Effector memory CD8-positive, alpha-beta T cell (primary cell): ENCODE measurements at regions not wholly inside any gene's neighbourhood (a gene's known extent, or its start where the extent isn't known, plus 50 kb on each side); places are given as distances from the start of the nearest gene placed in this dataset.

Source experiments
- ATAC-seq: fragments of 150-1000 bp; cut with Tn5 transposase; replicated peaks from 2 replicates; pipeline ENCODE4 v1.10.0; 2021; ENCODE audit warnings: mild to moderate bottlenecking, moderate library complexity
- DNase-seq, 3 experiments: peaks; one replicate each; pipeline ENCODE4 v3.0.0; 2021
- H3K27ac Mint-ChIP-seq, 2 donors: one replicate each; pipeline ENCODE4 v1.8.0; 2022; ENCODE audit warnings: mild to moderate bottlenecking in 2 of 2, mixed read lengths in 2 of 2, moderate library complexity in 2 of 2
- H3K27me3 Mint-ChIP-seq, 2 donors: one replicate each; pipeline ENCODE4 v1.8.0; 2022; ENCODE audit warnings: mixed read lengths in 2 of 2
- H3K36me3 Mint-ChIP-seq: one replicate; pipeline ENCODE4 v1.8.0; 2022; ENCODE audit warnings: mild to moderate bottlenecking, moderate library complexity, mixed read lengths; ENCODE audit not compliant: insufficient read depth
- H3K4me1 Mint-ChIP-seq, 2 donors: one replicate each; pipeline ENCODE4 v1.8.0; 2022; ENCODE audit warnings: low read depth in 2 of 2, mixed read lengths in 2 of 2
- H3K4me3 Mint-ChIP-seq, 2 donors: one replicate each; pipeline ENCODE4 v1.8.0; 2022; ENCODE audit warnings: mild to moderate bottlenecking in 2 of 2, mixed read lengths in 2 of 2, moderate library complexity in 2 of 2
- H3K9me3 Mint-ChIP-seq, 2 donors: one replicate each; pipeline ENCODE4 v1.8.0; 2022; ENCODE audit warnings: mixed read lengths in 2 of 2

DNA sequence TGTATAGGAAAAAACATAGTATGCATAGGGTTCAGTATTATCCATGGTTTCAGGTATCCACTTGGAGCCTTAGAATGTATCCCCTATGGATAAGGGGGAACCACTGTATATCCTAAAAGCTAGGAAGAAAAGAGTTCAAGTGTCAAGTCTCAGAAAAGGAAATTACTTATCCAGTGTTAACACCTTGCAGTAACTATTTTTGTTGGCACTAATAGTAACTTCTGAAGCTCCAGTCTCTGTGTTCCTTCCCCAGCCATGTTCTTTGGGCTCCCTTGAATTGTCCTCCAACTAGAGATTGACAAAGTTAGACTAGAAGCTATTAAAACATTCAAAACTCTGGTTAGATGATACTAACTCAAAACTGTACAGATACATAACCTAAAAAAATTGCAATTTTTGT is 370.8 kb downstream of the NFIB start:
- DNase-seq, result no peak
- Mint-ChIP-seq H3K4me1 (no peaks in the 10 kb centered on the region), H3K9me3 (peaks cover 0 to 2% of the 10 kb centered on the region in 2 donors), H3K27me3 (no peaks in the 10 kb centered on the region), H3K36me3 (no peaks in the 10 kb centered on the region), H3K27ac (no peak overlapping the region), H3K4me3 (no peak overlapping the region)
- no peak for ATAC-seq

DNA sequence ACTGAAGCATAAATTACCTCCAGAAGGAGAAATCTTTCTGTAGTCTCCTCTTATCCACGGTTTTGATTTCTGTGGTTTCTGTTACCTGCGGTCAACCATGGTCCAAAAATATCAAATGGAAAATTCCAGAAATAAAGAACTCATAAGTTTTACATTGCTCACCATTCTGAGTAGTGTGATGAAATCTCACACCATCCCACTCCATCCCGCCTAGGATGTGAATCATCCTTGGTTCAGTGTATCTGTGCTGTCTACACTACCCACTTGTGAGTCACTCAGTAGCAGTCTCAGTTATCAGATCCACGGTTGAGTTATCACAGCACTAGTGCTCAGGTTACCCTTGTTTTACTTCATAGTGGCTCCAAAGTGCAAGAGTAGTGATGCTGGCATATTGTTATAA is 371.2 kb downstream of the NFIB start:
- Mint-ChIP-seq H3K4me3 (no peak overlapping the region), H3K9me3 (peaks cover 0 to 2% of the 10 kb centered on the region in 2 donors), H3K27me3 (no peaks in the 10 kb centered on the region), H3K27ac (no peak overlapping the region), H3K4me1 (no peaks in the 10 kb centered on the region), H3K36me3 (no peaks in the 10 kb centered on the region)
- DNase-seq (no peak), ATAC-seq (no peak)

DNA sequence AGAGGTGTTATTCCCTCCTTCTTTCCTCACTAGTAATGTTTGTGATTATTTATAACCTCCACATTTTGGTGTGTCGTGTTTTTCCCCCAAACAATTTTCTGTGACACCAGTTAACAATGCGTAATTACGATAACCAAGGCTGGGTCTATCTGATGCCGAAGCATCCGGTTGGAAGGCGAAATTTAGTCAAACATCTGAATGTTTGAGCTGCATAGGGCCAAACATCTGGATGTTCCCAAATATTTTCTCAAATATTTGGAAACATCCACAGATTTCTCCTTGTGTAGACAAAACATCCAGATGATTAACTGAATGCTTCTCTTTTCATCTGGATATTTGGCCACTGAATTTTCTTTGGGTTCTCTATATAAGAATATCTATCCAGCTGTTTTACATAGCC is 371.7 kb downstream of the NFIB start:
- H3K27ac Mint-ChIP-seq, result no peak overlapping the region
- H3K4me1 Mint-ChIP-seq, result no peaks in the 10 kb centered on the region
- H3K4me3 Mint-ChIP-seq, result no peak overlapping the region
- no peak for ATAC-seq
- H3K36me3 Mint-ChIP-seq, result no peaks in the 10 kb centered on the region
- peaks cover 0 to 2% of the 10 kb centered on the region in 2 donors for H3K9me3 Mint-ChIP-seq
- DNase-seq, result no peak
- no peaks in the 10 kb centered on the region for H3K27me3 Mint-ChIP-seq

DNA sequence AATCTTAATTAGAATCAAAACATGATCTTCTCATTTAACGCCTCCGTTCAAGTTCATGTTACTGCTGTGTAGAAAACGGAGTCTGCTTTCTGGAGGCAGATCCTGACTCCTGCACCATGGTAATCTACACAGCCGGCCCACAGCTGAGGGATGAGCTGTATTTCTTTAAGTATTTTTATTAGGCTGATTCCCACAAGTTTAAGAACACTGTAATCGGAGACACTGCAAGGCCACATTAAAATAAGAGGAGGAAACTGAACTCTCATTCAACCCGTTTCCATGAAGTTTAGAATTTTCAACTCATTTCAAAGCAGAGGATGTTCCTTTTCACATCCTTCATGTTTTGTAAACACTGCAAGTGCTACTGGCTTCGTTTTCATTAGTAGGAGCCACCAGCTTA is 372.2 kb downstream of the NFIB start:
- Mint-ChIP-seq H3K27me3 (no peaks in the 10 kb centered on the region), H3K9me3 (peaks cover 0 to 3% of the 10 kb centered on the region in 2 donors), H3K4me1 (no peaks in the 10 kb centered on the region), H3K27ac (no peak overlapping the region), H3K36me3 (no peaks in the 10 kb centered on the region), H3K4me3 (no peak overlapping the region)
- DNase-seq (no peak), ATAC-seq (no peak)

DNA sequence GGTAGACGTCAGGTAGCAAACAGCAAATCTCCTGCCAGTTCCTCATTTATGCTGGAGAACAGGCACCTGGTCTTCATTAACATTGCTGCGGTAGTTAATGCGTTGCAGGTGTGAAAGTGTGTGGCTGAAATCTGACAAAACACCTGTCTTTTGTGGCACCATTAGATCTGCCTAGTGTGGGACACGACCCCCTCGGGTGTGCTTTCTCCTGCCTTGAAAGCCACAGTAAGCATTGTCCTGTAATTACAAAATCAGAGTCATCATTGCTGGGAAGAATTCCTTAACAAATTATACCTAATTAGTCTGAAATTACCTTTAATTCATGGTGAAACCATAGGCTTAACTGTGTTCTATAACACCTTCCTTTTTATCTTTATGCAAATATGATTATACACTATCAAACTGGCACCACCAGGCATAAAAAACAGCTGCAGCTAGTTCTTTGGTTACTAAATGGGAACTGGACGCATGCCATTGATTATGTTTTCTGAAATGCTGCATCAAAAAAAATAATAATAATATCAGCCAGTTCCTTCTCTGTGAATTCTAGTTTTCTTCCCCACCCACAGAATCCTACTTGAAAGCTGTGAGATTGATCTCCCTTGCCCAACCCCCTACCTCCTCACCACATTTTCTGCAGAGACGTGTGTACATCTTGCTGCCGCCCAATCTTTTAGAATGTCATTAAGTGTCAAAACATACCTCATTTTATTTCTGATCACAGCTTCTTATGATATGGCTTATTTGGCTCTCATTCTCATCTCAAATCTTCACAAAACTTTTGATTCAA is 374.0 kb downstream of the NFIB start:
- ATAC-seq, result no peak
- DNase-seq, result no peak
- H3K9me3 Mint-ChIP-seq, result peaks cover 0 to 5% of the 10 kb centered on the region in 2 donors
- H3K4me1 Mint-ChIP-seq, result no peaks in the 10 kb centered on the region
- H3K27me3 Mint-ChIP-seq, result no peaks in the 10 kb centered on the region
- H3K27ac Mint-ChIP-seq, result no peak overlapping the region
- H3K36me3 Mint-ChIP-seq, result no peaks in the 10 kb centered on the region
- no peak overlapping the region for H3K4me3 Mint-ChIP-seq

DNA sequence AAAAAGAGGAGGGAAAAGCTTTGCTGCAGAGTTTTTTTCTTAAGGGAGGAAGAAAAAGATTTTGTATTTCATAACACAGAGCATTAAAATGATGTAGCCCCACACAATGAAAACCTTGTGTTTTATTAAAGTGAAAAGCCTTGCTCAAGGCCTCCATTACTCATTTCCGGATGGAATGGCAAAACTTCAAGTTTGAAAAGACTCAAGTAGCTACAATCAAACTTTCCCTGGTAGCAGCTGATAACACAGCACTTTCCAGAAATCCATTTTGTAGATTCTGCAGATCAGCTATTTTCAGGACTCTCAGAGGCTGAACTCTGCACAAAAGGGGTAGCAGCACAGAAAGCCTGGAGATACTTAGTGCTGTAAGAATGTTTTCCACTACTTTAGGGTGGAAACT is 374.8 kb downstream of the NFIB start:
- ATAC-seq (no peak), DNase-seq (no peak)
- H3K4me1 Mint-ChIP-seq, result no peaks in the 10 kb centered on the region
- no peak overlapping the region for H3K27ac Mint-ChIP-seq
- H3K9me3 Mint-ChIP-seq, result peaks cover 0 to 5% of the 10 kb centered on the region in 2 donors
- H3K4me3 Mint-ChIP-seq, result no peak overlapping the region
- no peaks in the 10 kb centered on the region for H3K27me3 Mint-ChIP-seq
- no peaks in the 10 kb centered on the region for H3K36me3 Mint-ChIP-seq

DNA sequence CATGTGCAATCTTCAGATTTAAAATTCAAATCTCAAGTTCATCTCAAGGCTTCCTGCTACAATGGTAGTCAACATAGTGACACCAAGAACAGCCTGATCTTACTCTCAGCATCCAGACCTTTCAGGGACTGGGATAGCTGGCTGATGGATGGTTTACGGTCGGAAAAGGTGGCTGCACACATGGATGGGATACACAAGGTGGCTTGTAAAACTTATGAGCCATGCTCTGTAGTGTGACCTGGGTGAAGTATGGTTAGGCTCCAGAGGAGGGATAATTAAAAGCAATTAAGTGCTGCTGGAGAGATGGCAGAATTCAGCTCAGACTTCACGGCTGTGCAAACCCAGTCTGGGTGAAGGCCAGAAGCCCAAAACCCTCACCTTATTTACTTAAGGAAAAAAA is 379.5 kb downstream of the NFIB start:
- Mint-ChIP-seq H3K9me3 (peaks cover 3 to 7% of the 10 kb centered on the region in 2 donors), H3K27ac (no peak overlapping the region), H3K4me1 (no peaks in the 10 kb centered on the region), H3K27me3 (no peaks in the 10 kb centered on the region), H3K4me3 (no peak overlapping the region), H3K36me3 (no peaks in the 10 kb centered on the region)
- ATAC-seq (no peak), DNase-seq (no peak)

DNA sequence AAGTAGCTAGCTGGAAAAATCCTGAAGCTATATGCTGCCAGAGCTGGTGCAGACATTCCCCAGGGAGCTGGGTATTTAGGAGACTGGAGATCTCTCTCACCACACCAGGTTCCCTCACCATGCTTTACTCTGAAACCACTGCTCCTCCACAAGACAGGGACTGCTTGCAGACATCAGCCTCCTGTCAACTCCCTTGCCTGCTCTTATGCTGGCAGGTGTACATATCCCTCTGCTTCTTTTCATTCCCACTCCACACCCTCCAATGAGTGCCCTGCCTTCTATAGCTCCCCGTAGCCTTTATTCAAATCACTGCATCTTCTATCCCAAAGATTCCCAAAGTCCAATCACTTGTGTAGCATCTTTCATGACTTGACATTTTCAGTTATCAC is 380.7 kb downstream of the NFIB start:
- ATAC-seq (no peak), DNase-seq (no peak)
- H3K36me3 Mint-ChIP-seq, result no peaks in the 10 kb centered on the region
- no peak overlapping the region for H3K4me3 Mint-ChIP-seq
- H3K27ac Mint-ChIP-seq, result no peak overlapping the region
- no peaks in the 10 kb centered on the region for H3K4me1 Mint-ChIP-seq
- H3K9me3 Mint-ChIP-seq, result peaks cover 3 to 7% of the 10 kb centered on the region in 2 donors
- H3K27me3 Mint-ChIP-seq, result no peaks in the 10 kb centered on the region

DNA sequence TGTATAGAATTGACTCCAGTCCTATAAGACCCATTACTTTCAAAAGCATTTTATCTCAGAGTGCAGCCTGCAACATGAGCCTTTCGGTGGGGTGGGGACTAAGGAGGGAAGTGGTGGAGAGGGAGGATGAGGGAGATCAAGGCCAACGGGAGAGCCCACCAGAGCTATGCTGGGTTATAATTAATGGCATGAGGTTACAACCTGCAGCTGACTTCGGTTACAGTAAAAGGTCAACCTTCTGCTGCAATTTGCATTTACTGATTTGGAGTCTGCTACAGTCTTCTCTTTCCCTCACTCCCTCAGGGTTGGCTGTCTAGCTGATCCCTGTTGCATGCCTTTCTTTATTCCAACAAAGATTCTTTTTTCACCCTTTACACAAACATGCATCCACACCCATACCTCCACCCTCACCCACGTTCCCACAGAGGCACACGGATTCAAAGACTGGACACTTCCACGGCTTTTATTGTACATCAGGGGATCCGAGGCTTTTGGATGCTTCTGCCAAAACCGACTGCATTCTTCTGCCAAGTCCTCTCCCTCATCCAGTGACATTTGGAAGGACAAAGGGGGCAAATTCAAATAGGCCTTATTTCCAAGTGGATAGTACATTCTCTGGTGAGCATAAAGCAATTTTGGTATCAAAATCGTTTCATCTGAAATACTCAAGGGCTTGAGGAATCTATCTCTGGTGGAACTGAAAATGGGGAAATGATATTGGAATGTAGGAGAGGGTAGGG is 381.2 kb downstream of the NFIB start:
- Mint-ChIP-seq H3K4me3 (no peak overlapping the region), H3K27ac (no peak overlapping the region), H3K9me3 (peaks cover 3 to 7% of the 10 kb centered on the region in 2 donors), H3K27me3 (no peaks in the 10 kb centered on the region), H3K36me3 (no peaks in the 10 kb centered on the region), H3K4me1 (no peaks in the 10 kb centered on the region)
- ATAC-seq (no peak), DNase-seq (no peak)

DNA sequence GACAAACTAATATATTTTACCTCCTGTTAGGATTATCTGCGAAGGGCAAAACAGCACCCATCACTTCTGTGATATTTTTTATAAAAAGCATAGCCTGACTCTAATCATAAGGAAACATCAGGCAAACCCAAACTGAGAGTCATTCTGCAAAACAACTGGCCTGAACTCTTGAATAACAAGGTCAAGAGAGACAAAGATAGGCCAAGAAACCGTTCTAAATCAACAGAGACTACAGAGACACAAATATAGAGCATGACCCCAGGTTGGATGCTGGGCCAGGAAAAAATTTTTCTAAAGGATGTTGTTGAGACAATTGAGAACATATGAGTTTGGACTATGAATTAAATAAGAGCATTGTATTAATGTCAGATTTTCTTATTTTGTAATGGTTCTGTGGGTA is 384.9 kb downstream of the NFIB start:
- no peaks in the 10 kb centered on the region for H3K27me3 Mint-ChIP-seq
- no peak for ATAC-seq
- no peak overlapping the region for H3K4me3 Mint-ChIP-seq
- no peaks in the 10 kb centered on the region for H3K36me3 Mint-ChIP-seq
- no peaks in the 10 kb centered on the region for H3K4me1 Mint-ChIP-seq
- peaks cover 3 to 20% of the 10 kb centered on the region in 2 donors for H3K9me3 Mint-ChIP-seq
- DNase-seq, result no peak
- H3K27ac Mint-ChIP-seq, result no peak overlapping the region

DNA sequence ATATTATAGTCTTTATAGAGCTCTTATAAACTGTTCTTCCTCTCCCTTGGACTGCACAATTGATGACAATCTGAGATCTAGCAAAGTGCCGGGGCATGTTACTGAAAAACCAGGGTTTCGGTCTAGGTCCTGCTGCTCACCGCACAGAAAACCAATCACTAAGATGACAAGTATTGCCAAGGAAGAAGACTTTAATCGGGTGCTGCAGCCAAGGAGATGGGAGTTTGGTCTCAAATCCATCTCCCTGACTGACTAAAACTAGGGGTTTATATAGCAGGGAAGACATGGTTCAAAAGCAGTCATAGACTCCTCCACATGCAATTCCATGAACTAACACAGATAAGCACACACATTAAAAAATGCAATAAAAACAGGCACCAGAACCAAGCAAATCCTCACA is 390.6 kb downstream of the NFIB start:
- Mint-ChIP-seq H3K27ac (no peak overlapping the region), H3K4me3 (no peak overlapping the region), H3K9me3 (peaks cover 3 to 19% of the 10 kb centered on the region in 2 donors), H3K36me3 (no peaks in the 10 kb centered on the region), H3K27me3 (no peaks in the 10 kb centered on the region), H3K4me1 (no peaks in the 10 kb centered on the region)
- no peak for ATAC-seq
- no peak for DNase-seq

DNA sequence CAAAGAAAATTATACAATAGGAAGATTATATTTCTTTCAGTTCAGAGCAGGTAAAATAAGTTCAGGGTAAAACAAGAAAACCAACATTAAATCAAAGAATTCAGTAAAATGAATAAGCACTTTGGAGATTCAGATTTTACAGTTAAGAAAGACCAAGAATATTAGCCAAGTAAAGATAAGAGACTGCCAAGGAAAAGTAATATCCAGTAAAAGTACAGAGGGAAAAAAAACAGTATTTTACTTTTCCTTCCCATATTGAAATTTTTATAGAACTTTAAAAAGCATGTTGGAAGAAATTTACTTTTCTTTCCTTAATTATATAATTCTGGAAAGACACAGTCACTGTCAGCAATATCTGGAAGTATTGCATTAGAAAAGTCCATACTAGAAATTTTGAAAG is 393.4 kb downstream of the NFIB start:
- H3K4me1 Mint-ChIP-seq, result no peaks in the 10 kb centered on the region
- DNase-seq (no peak), ATAC-seq (no peak)
- H3K4me3 Mint-ChIP-seq, result no peak overlapping the region
- no peaks in the 10 kb centered on the region for H3K36me3 Mint-ChIP-seq
- H3K27me3 Mint-ChIP-seq, result no peaks in the 10 kb centered on the region
- peak overlapping the region in 1 of 2 donors; percentile 35 for H3K27ac Mint-ChIP-seq
- peaks cover 6% of the 10 kb centered on the region in 2 donors for H3K9me3 Mint-ChIP-seq

DNA sequence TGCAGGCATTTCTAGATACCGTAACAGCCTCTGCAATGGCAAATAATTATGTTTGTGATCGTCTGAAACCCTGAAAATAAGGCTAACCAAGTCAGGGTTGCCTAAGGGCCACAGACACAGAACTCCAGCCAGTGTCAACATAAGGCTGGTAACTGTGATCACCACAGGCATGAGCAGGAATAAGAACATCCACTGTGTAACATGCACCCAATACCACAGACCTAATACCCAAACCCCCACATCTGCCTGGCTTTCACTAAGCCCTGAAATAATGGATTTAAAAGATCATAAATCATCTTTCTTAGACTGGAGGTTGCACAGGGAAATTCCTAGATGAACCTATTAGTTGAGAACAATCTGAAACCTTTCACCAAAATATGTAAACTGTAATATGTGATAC is 394.5 kb downstream of the NFIB start:
- no peak overlapping the region for H3K27ac Mint-ChIP-seq
- H3K4me1 Mint-ChIP-seq, result no peaks in the 10 kb centered on the region
- peaks cover 6% of the 10 kb centered on the region in 2 donors for H3K9me3 Mint-ChIP-seq
- H3K27me3 Mint-ChIP-seq, result no peaks in the 10 kb centered on the region
- no peaks in the 10 kb centered on the region for H3K36me3 Mint-ChIP-seq
- H3K4me3 Mint-ChIP-seq, result no peak overlapping the region
- no peak for ATAC-seq
- no peak for DNase-seq

DNA sequence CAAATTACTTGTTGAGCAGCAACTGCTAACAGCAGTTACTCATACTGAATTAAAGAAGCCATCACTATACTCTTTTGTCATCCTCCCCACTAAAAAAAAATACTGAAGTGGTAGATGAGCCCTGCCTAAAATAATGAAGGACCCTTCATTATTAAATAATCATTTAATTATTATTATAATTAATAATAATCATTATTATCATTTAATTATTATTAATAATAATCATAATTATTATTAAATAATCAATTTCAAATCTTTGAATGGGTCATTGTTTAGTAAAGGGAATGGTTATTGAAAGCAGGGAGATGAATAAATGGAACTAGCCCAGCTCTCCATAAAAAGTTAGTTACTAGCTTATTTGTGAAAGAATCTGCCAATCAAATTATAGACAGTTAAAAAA is 396.4 kb downstream of the NFIB start:
- no peak overlapping the region for H3K27ac Mint-ChIP-seq
- no peak for DNase-seq
- ATAC-seq, result no peak
- no peak overlapping the region for H3K4me3 Mint-ChIP-seq
- H3K36me3 Mint-ChIP-seq, result no peaks in the 10 kb centered on the region
- H3K27me3 Mint-ChIP-seq, result no peaks in the 10 kb centered on the region
- H3K4me1 Mint-ChIP-seq, result no peaks in the 10 kb centered on the region
- H3K9me3 Mint-ChIP-seq, result peaks cover 5 to 8% of the 10 kb centered on the region in 2 donors
